IMR-90 (cell line): ENCODE measurements at regions not wholly inside any gene's neighbourhood (a gene's known extent, or its start where the extent isn't known, plus 50 kb on each side); places are given as distances from the start of the nearest gene placed in this dataset.

Experiments used
- ATAC-seq: fragments of 200-7000 bp; cut with Tn5 transposase; 2 replicates; pipeline ENCODE4 v1.9.1; 2020; ENCODE audit warnings: low read depth, mild to moderate bottlenecking, moderate library complexity
- BruUV-seq: library from RNA; stranded (reverse); fragments of 400-500 nt; replicated peaks from 2 replicates; lab custom pipeline; 2021; lab: Mats Ljungman, UMichigan
- CTCF ChIA-PET: fragments of 300-600 bp; formaldehyde crosslinking; extraction: SDS; loops from one replicate; lab custom pipeline; 2021; ENCODE audit warnings: antibody characterized with exemption; lab: Yijun Ruan, JAX
- POLR2A ChIA-PET: fragments of 300-600 bp; sonication (Branson Sonifier 250); formaldehyde crosslinking; loops from one replicate; lab custom pipeline; 2022; ENCODE audit warnings: antibody characterized with exemption; ENCODE audit not compliant: unreplicated experiment; lab: Charles Lee
- DNase-seq: peaks from one replicate; pipeline ENCODE4 v3.0.0; 2013
- H2AFZ ChIP-seq: replicated peaks from 2 replicates; pipeline ENCODE3; 2013; ENCODE audit warnings: low read length, mild to moderate bottlenecking; ENCODE audit not compliant: poor library complexity
- H2AK5ac ChIP-seq: 2 replicates; pipeline ENCODE4 v1.6.1; 2013; ENCODE audit warnings: low read depth, low read length, inconsistent platforms
- H2AK9ac ChIP-seq: replicated peaks from 2 replicates; pipeline ENCODE3; 2013; ENCODE audit warnings: mild to moderate bottlenecking, low read depth, low read length, moderate library complexity; ENCODE audit not compliant: poor library complexity
- H2BK120ac ChIP-seq: 2 replicates; pipeline ENCODE4 v1.6.1; 2013; ENCODE audit warnings: low read depth, low read length, inconsistent platforms
- H2BK15ac ChIP-seq: 3 replicates; pipeline ENCODE4 v1.6.1; 2013; ENCODE audit warnings: low read depth, low read length, inconsistent platforms
- H2BK20ac ChIP-seq: 2 replicates; pipeline ENCODE4 v1.6.1; 2013; ENCODE audit warnings: low read depth, mild to moderate bottlenecking, inconsistent platforms, low read length, moderate library complexity
- H2BK5ac ChIP-seq: 2 replicates; pipeline ENCODE4 v1.6.1; 2013; ENCODE audit warnings: mild to moderate bottlenecking, low read depth, low read length, inconsistent platforms; ENCODE audit not compliant: poor library complexity, severe bottlenecking
- H3K14ac ChIP-seq: replicated peaks from 2 replicates; pipeline ENCODE4 v1.6.1; 2013; ENCODE audit warnings: low read depth, low read length, inconsistent platforms
- H3K18ac ChIP-seq: 2 replicates; pipeline ENCODE4 v1.6.1; 2013; ENCODE audit warnings: low read depth, low read length, control low read depth
- H3K23ac ChIP-seq: 2 replicates; pipeline ENCODE4 v1.6.1; 2013; ENCODE audit warnings: low read depth, low read length, inconsistent platforms
- H3K27ac ChIP-seq: 2 replicates; pipeline ENCODE4 v1.5.1; 2013; ENCODE audit warnings: mild to moderate bottlenecking, control low read depth, low read length; ENCODE audit not compliant: insufficient read depth
- H3K27me3 ChIP-seq: 2 replicates; pipeline ENCODE4 v1.6.1; 2013; ENCODE audit warnings: low read length; ENCODE audit not compliant: control insufficient read depth, insufficient read depth
- H3K36me3 ChIP-seq: 2 replicates; pipeline ENCODE4 v1.6.1; 2013; ENCODE audit warnings: low read length, mixed read lengths; ENCODE audit not compliant: control insufficient read depth, insufficient read depth
- H3K4ac ChIP-seq: 2 replicates; pipeline ENCODE4 v1.6.1; 2013; ENCODE audit warnings: low read depth, low read length, inconsistent platforms
- H3K4me1 ChIP-seq: 2 replicates; pipeline ENCODE4 v1.6.1; 2013; ENCODE audit warnings: low read length, mixed read lengths; ENCODE audit not compliant: control insufficient read depth, insufficient read depth
- H3K4me2 ChIP-seq: 2 replicates; pipeline ENCODE4 v1.6.1; 2013; ENCODE audit warnings: low read depth, mild to moderate bottlenecking, control low read depth, low read length, moderate library complexity
- H3K4me3 ChIP-seq: 2 replicates; pipeline ENCODE4 v1.5.1; 2013; ENCODE audit warnings: low read depth, mild to moderate bottlenecking, control low read depth, low read length, moderate library complexity; ENCODE audit not compliant: insufficient read depth
- H3K56ac ChIP-seq: 2 replicates; pipeline ENCODE4 v1.6.1; 2013; ENCODE audit warnings: low read length, inconsistent platforms; ENCODE audit not compliant: insufficient read depth; ENCODE audit errors: extremely low read depth
- H3K79me1 ChIP-seq, 2 experiments: 2 replicates each; pipeline ENCODE4 v1.6.1; 2013; ENCODE audit warnings: low read length in 2 of 2, inconsistent platforms in 1 of 2, low read depth in 1 of 2
- H3K9ac ChIP-seq: 2 replicates; pipeline ENCODE4 v1.6.1; 2013; ENCODE audit warnings: low read depth, low read length, control low read depth
- H3K9me1 ChIP-seq: 2 replicates; pipeline ENCODE4 v1.6.1; 2013; ENCODE audit warnings: low read length, inconsistent platforms; ENCODE audit not compliant: insufficient read depth
- H3K9me3 ChIP-seq: 2 replicates; pipeline ENCODE4 v1.6.1; 2013; ENCODE audit warnings: low read length; ENCODE audit not compliant: control insufficient read depth, insufficient read depth
- H4K20me1 ChIP-seq: 2 replicates; pipeline ENCODE4 v1.6.1; 2013; ENCODE audit warnings: low read length, inconsistent platforms; ENCODE audit not compliant: insufficient read depth
- H4K5ac ChIP-seq: 2 replicates; pipeline ENCODE4 v1.6.1; 2013; ENCODE audit warnings: mild to moderate bottlenecking, low read depth, low read length, control low read depth
- H4K8ac ChIP-seq, 2 experiments: 2 replicates each; pipeline ENCODE4 v1.6.1; 2013; ENCODE audit warnings: low read depth in 2 of 2, low read length in 2 of 2, control low read depth in 1 of 2, inconsistent platforms in 1 of 2
- H4K91ac ChIP-seq: 2 replicates; pipeline ENCODE4 v1.6.1; 2013; ENCODE audit warnings: low read depth, low read length, inconsistent platforms; ENCODE audit not compliant: insufficient read depth
- MXI1 ChIP-seq: IDR thresholded peaks from 2 replicates; pipeline ENCODE4 v1.6.1; 2012; ENCODE audit warnings: low read depth, mild to moderate bottlenecking, low read length, moderate library complexity, borderline replicate concordance
- WGBS, 2 experiments: methylation state at CpG; one replicate each; pipeline versions ENCODE4 v1.1.5 to v1.1.7; 2013; ENCODE audit warnings: missing lambda C conversion rate in 2 of 2; ENCODE audit not compliant: insufficient read length in 1 of 2; ENCODE audit errors: extremely low coverage in 2 of 2; 5-methylcytosine and 5-hydroxymethylcytosine counted together
- dilution Hi-C: fragments of 300-500 bp; cut with HindIII; formaldehyde crosslinking; loops from one replicate; pipeline ENCODE4 v1.14.3; 2018; ENCODE audit warnings: low sequenced_read_pairs; ENCODE audit not compliant: unreplicated experiment
- in situ Hi-C: fragments of 300-500 bp; cut with MboI; formaldehyde crosslinking; loops from 3 replicates; pipeline ENCODE4 v1.14.3; 2019; ENCODE audit warnings: low sequenced_read_pairs, inconsistent platforms, mixed read lengths
- intact Hi-C: fragments of 100-400 bp; cut with micrococcal nuclease; formaldehyde crosslinking; loops from 2 replicates; pipeline ENCODE4 v1.10.0; 2022

GRCh38 chr4:114229706-114230105 is 250.3 kb upstream of the ARSJ start:
- Histone ChIP-seq H2AK9ac (no peak overlapping the region), H3K4me2 (no peak overlapping the region), H4K8ac (no peak overlapping the region), H3K56ac (no peak overlapping the region), H3K27me3 (no peaks in the 10 kb centered on the region), H3K9ac (no peak overlapping the region), H2AK5ac (no peak overlapping the region), H4K91ac (no peak overlapping the region), H4K5ac (no peak overlapping the region), H2BK20ac (no peak overlapping the region), H4K20me1 (no peaks in the 10 kb centered on the region), H3K18ac (no peak overlapping the region), H3K79me1 (no peaks in the 10 kb centered on the region), H3K36me3 (no peaks in the 10 kb centered on the region), H3K9me3 (no peaks in the 10 kb centered on the region), H2AFZ (no peak overlapping the region), H3K9me1 (no peaks in the 10 kb centered on the region), H3K27ac (no peak overlapping the region), H2BK120ac (no peak overlapping the region), H3K4me1 (peaks cover 2% of the 10 kb centered on the region; the same call in 1 of the 2 replicates), H2BK5ac (no peak overlapping the region), H3K14ac (no peak overlapping the region), H3K4ac (no peak overlapping the region), H3K23ac (no peak overlapping the region), H2BK15ac (no peak overlapping the region), H3K4me3 (no peak overlapping the region)
- no peak for TF ChIP-seq MXI1
- BruUV-seq, result no TSS peak
- intact Hi-C loops, result no loop called here
- dilution Hi-C loops, result no loop called here
- WGBS, 2 experiments, result no CpG with 5 or more reads among the region's 3 CpGs
- ChIA-PET CTCF (no interaction called here), POLR2A (no interaction called here)
- no peak for ATAC-seq
- in situ Hi-C loops, result no loop called here
- no peak for DNase-seq
